KMS-11 (cell line): ENCODE measurements at regions not wholly inside any gene's neighbourhood (a gene's known extent, or its start where the extent isn't known, plus 50 kb on each side); places are given as distances from the start of the nearest gene placed in this dataset.

ENCODE experiments used
- H2AFZ ChIP-seq: fragments of 200-600 bp; sonication (generic); 2 replicates; pipeline ENCODE4 v1.6.1; 2016; ENCODE audit warnings: antibody characterized with exemption, mixed run types, low read depth
- H3K27ac ChIP-seq: fragments of 200-600 bp; sonication (generic); 2 replicates; pipeline ENCODE4 v1.6.1; 2016; ENCODE audit warnings: mild to moderate bottlenecking, mixed run types
- H3K27me3 ChIP-seq: fragments of 200-600 bp; sonication (generic); 2 replicates; pipeline ENCODE4 v1.6.1; 2017; ENCODE audit warnings: mild to moderate bottlenecking, low read depth, mixed run types, moderate library complexity; ENCODE audit not compliant: insufficient read depth
- H3K36me3 ChIP-seq: fragments of 200-600 bp; sonication (generic); 2 replicates; pipeline ENCODE4 v1.6.1; 2017; ENCODE audit warnings: mild to moderate bottlenecking, mixed run types; ENCODE audit not compliant: insufficient read depth
- H3K4me1 ChIP-seq: fragments of 200-600 bp; sonication (generic); 2 replicates; pipeline ENCODE4 v1.6.1; 2016; ENCODE audit warnings: mild to moderate bottlenecking, low read depth, mixed run types; ENCODE audit not compliant: poor library complexity, severe bottlenecking
- H3K4me2 ChIP-seq: fragments of 200-600 bp; sonication (generic); 2 replicates; pipeline ENCODE4 v1.7.0; 2016; ENCODE audit warnings: mild to moderate bottlenecking, mixed run types
- H3K4me3 ChIP-seq: fragments of 200-600 bp; sonication (generic); IDR thresholded peaks from 2 replicates; pipeline ENCODE4 v1.6.1; 2017; ENCODE audit warnings: low read depth, low read length, mixed read lengths; ENCODE audit not compliant: insufficient read depth
- H3K79me2 ChIP-seq: fragments of 200-600 bp; sonication (generic); 2 replicates; pipeline ENCODE4 v1.6.1; 2016; ENCODE audit warnings: low read depth, mixed run types; ENCODE audit not compliant: insufficient read depth
- H3K9ac ChIP-seq: fragments of 200-600 bp; sonication (generic); 2 replicates; pipeline ENCODE4 v1.6.1; 2016; ENCODE audit warnings: mild to moderate bottlenecking, mixed run types
- H4K20me1 ChIP-seq: fragments of 200-600 bp; sonication (generic); 2 replicates; pipeline ENCODE4 v1.6.1; 2016; ENCODE audit warnings: mild to moderate bottlenecking, mixed run types; ENCODE audit not compliant: insufficient read depth
- CTCF ChIP-seq: fragments of 200-600 bp; sonication (generic); conservative IDR thresholded peaks from 2 replicates; pipeline ENCODE4 v1.6.1; 2017; ENCODE audit warnings: low read depth, mild to moderate bottlenecking, antibody characterized with exemption, low read length, moderate library complexity, mixed read lengths

GRCh38 chr2:78896536-78896935, 129.0 kb upstream of the REG3G start:
- Histone ChIP-seq H3K27me3 (no peaks in the 10 kb centered on the region), H3K9ac (no peak overlapping the region), H3K36me3 (no peaks in the 10 kb centered on the region), H2AFZ (no peak overlapping the region), H3K4me2 (no peak overlapping the region), H3K27ac (no peak overlapping the region), H3K4me1 (no peaks in the 10 kb centered on the region), H3K79me2 (no peaks in the 10 kb centered on the region), H4K20me1 (no peaks in the 10 kb centered on the region), H3K4me3 (no peak overlapping the region)
- no peak for TF ChIP-seq CTCF

GRCh38 chr2:78907089-78907488, 118.4 kb upstream of the REG3G start:
- Histone ChIP-seq H3K4me1 (no peaks in the 10 kb centered on the region), H3K4me2 (no peak overlapping the region), H4K20me1 (no peaks in the 10 kb centered on the region), H3K27me3 (no peaks in the 10 kb centered on the region), H3K4me3 (no peak overlapping the region), H3K79me2 (no peaks in the 10 kb centered on the region), H3K36me3 (no peaks in the 10 kb centered on the region), H3K27ac (no peak overlapping the region), H3K9ac (no peak overlapping the region), H2AFZ (no peak overlapping the region)
- TF ChIP-seq CTCF = no peak

GRCh38 chr2:78908973-78909372, 116.5 kb upstream of the REG3G start:
- TF ChIP-seq CTCF = no peak
- Histone ChIP-seq H3K36me3 (no peaks in the 10 kb centered on the region), H3K4me3 (no peak overlapping the region), H3K27me3 (no peaks in the 10 kb centered on the region), H3K27ac (no peak overlapping the region), H2AFZ (no peak overlapping the region), H3K4me2 (no peak overlapping the region), H3K79me2 (no peaks in the 10 kb centered on the region), H3K4me1 (no peaks in the 10 kb centered on the region), H3K9ac (no peak overlapping the region), H4K20me1 (no peaks in the 10 kb centered on the region)

GRCh38 chr2:78910376-78910775, 115.1 kb upstream of the REG3G start:
- Histone ChIP-seq H2AFZ (no peak overlapping the region), H3K36me3 (no peaks in the 10 kb centered on the region), H3K4me2 (no peak overlapping the region), H3K9ac (no peak overlapping the region), H3K79me2 (no peaks in the 10 kb centered on the region), H3K4me3 (no peak overlapping the region), H3K27me3 (no peaks in the 10 kb centered on the region), H3K27ac (no peak overlapping the region), H3K4me1 (no peaks in the 10 kb centered on the region), H4K20me1 (no peaks in the 10 kb centered on the region)
- TF ChIP-seq CTCF = no peak

GRCh38 chr2:78913257-78913656, 112.2 kb upstream of the REG3G start:
- no peak overlapping the region for H3K4me3 ChIP-seq
- no peak overlapping the region for H3K4me2 ChIP-seq
- no peak overlapping the region for H3K9ac ChIP-seq
- no peak overlapping the region for H2AFZ ChIP-seq
- no peaks in the 10 kb centered on the region for H3K79me2 ChIP-seq
- no peaks in the 10 kb centered on the region for H3K36me3 ChIP-seq
- no peaks in the 10 kb centered on the region for H3K4me1 ChIP-seq
- H3K27me3 ChIP-seq = no peaks in the 10 kb centered on the region
- TF ChIP-seq CTCF = no peak
- H3K27ac ChIP-seq = no peak overlapping the region
- H4K20me1 ChIP-seq = no peaks in the 10 kb centered on the region
